ENCODE measurements at regions not wholly inside any gene's neighbourhood (a gene's known extent, or its start where the extent isn't known, plus 50 kb on each side); places are given as distances from the start of the nearest gene placed in this dataset.

DNA sequence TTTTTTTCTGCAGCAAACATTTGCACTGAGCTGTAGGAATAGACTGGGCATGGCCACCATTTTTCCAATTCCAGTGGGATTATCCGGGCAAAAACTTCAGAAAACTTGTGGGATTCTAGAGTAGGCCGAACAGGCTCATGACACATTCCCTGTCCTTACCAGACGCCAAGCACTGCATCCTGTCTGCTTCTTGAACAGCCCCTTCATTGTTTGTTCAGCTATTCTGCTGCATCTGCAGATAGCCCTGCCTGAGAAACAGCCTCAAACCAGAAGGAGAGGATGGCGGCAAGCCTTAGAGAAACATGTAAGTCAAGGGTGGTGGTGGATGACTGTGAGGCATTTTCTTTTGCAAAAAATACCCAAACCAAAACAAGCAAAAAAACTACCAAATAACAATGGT is 111.8 kb upstream of the NTRK2 start:
- no peak for TF ChIP-seq JUND (CRISPR knock-in tag; IDR thresholded peaks at IDR 0.05)
- TF ChIP-seq ZNF274 (CRISPR knock-in tag; IDR thresholded peaks at IDR 0.05), result no peak
- TF ChIP-seq ZNF160 (CRISPR knock-in tag; IDR thresholded peaks at IDR 0.05), result no peak
- no peak for TF ChIP-seq KDM1A (CRISPR knock-in tag; IDR thresholded peaks at IDR 0.05)
- TF ChIP-seq PTBP1 (IDR thresholded peaks at IDR 0.05; ENCODE audit: low read depth, low read length, poor library complexity, severe bottlenecking), result no peak
- TF ChIP-seq TBL1XR1 (IDR thresholded peaks at IDR 0.05; ENCODE audit: borderline replicate concordance, low read length, partially characterized antibody), result no peak
- TF ChIP-seq, protein P1, sequence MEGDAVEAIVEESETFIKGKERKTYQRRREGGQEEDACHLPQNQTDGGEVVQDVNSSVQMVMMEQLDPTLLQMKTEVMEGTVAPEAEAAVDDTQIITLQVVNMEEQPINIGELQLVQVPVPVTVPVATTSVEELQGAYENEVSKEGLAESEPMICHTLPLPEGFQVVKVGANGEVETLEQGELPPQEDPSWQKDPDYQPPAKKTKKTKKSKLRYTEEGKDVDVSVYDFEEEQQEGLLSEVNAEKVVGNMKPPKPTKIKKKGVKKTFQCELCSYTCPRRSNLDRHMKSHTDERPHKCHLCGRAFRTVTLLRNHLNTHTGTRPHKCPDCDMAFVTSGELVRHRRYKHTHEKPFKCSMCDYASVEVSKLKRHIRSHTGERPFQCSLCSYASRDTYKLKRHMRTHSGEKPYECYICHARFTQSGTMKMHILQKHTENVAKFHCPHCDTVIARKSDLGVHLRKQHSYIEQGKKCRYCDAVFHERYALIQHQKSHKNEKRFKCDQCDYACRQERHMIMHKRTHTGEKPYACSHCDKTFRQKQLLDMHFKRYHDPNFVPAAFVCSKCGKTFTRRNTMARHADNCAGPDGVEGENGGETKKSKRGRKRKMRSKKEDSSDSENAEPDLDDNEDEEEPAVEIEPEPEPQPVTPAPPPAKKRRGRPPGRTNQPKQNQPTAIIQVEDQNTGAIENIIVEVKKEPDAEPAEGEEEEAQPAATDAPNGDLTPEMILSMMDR (CRISPR knock-in tag; IDR thresholded peaks at IDR 0.05), result no peak

Data from HepG2 (cell line).